Right renal cortex interstitium (tissue), 3 donors: ENCODE measurements at regions not wholly inside any gene's neighbourhood (a gene's known extent, or its start where the extent isn't known, plus 50 kb on each side); places are given as distances from the start of the nearest gene placed in this dataset.
"Not testable (repeated sequence)": the region's sequence is repeated elsewhere in the genome, so short reads cannot be mapped to it uniquely, and the experiment has no call there.

Experiments used
- DNase-seq, 3 donors: peaks; one replicate each; pipeline ENCODE4 v3.0.0-alpha.2; 2013; ENCODE audit warnings: low read depth in 3 of 3, low spot score in 2 of 3

GRCh38 chr14:103186909-103187586 lies 63.8 kb downstream of the TNFAIP2 start:
- DNase-seq: no peak

GRCh38 chr14:103187911-103188310 lies 64.7 kb downstream of the TNFAIP2 start:
- DNase-seq: no peak

GRCh38 chr14:103188810-103189480 lies 65.7 kb downstream of the TNFAIP2 start:
- DNase-seq: no peak

- DNase-seq: no peak
Observed at GRCh38 chr14:103189481-103190470, 66.5 kb downstream of the TNFAIP2 start.

- no peak for DNase-seq
Observed at GRCh38 chr14:103190741-103191140, 67.5 kb downstream of the TNFAIP2 start.

- no peak for DNase-seq
Observed at GRCh38 chr14:103191844-103192243, 68.6 kb downstream of the TNFAIP2 start.

GRCh38 chr14:103192246-103192840 lies 69.1 kb downstream of the TNFAIP2 start:
- no peak for DNase-seq

GRCh38 chr14:103192861-103193260 lies 69.6 kb downstream of the TNFAIP2 start:
- not testable (repeated sequence) for DNase-seq

- not testable (repeated sequence) for DNase-seq
Observed at GRCh38 chr14:103193491-103193890, 70.2 kb downstream of the TNFAIP2 start.

- DNase-seq: no peak
Observed at GRCh38 chr14:103194256-103195045, 71.2 kb downstream of the TNFAIP2 start.

GRCh38 chr14:103195828-103196615 lies 72.8 kb downstream of the TNFAIP2 start:
- DNase-seq: no peak

- no peak for DNase-seq
Observed at GRCh38 chr14:103196716-103197115, 73.5 kb downstream of the TNFAIP2 start.

- DNase-seq: no peak
Observed at GRCh38 chr14:103198131-103199105, 75.2 kb downstream of the TNFAIP2 start.

- DNase-seq: no peak
Observed at GRCh38 chr14:103199124-103199523, 75.9 kb downstream of the TNFAIP2 start.

GRCh38 chr14:103201801-103202200 lies 78.5 kb downstream of the TNFAIP2 start:
- no peak for DNase-seq

- DNase-seq: no peak
Observed at GRCh38 chr14:103204852-103205540, 81.7 kb downstream of the TNFAIP2 start.

- DNase-seq: no peak
Observed at GRCh38 chr14:103205541-103205906, 82.3 kb downstream of the TNFAIP2 start.
